GM10248 (cell line): ENCODE measurements at regions not wholly inside any gene's neighbourhood (a gene's known extent, or its start where the extent isn't known, plus 50 kb on each side); places are given as distances from the start of the nearest gene placed in this dataset.

Experiments
- CTCF ChIA-PET: fragments of 300-600 bp; sonication (Branson Sonifier 250); formaldehyde crosslinking; extraction: SDS; loops from one replicate; lab custom pipeline; 2021; ENCODE audit warnings: antibody characterized with exemption; lab: Yijun Ruan, JAX
- POLR2A ChIA-PET: fragments of 350-650 bp; sonication (Branson Sonifier 250); formaldehyde crosslinking; extraction: SDS; loops from one replicate; lab custom pipeline; 2020; ENCODE audit warnings: antibody characterized with exemption; lab: Yijun Ruan, JAX
- DNase-seq: peaks from one replicate; pipeline ENCODE4 v3.0.0; 2012; ENCODE audit errors: extremely low spot score
- CTCF ChIP-seq: IDR thresholded peaks from 2 replicates; pipeline ENCODE4 v1.5.1; 2012; ENCODE audit warnings: mild to moderate bottlenecking, low read depth; ENCODE audit errors: extremely low read depth, missing control alignments, control extremely low read depth

- ChIA-PET CTCF (interaction anchor here (1.1 kb wide), 1 partner anchor 16 kb away, joined by 3 read pairs; no protein-coding TSS in a partner anchor), POLR2A (no interaction called here)
- no peak for DNase-seq
- TF ChIP-seq CTCF, result no peak
Observed at GRCh38 chr6:15065261-15065989, 180.4 kb upstream of the JARID2 start.

GRCh38 chr6:15066089-15066758 is 179.6 kb upstream of the JARID2 start:
- ChIA-PET POLR2A (no interaction called here), CTCF (interaction anchor here (1.1 kb wide), 1 partner anchor 16 kb away, joined by 3 read pairs; no protein-coding TSS in a partner anchor)
- DNase-seq, result no peak
- TF ChIP-seq CTCF, result no peak

GRCh38 chr6:15073344-15073789 is 172.5 kb upstream of the JARID2 start:
- TF ChIP-seq CTCF, result no peak
- POLR2A ChIA-PET, result interaction anchor here (0.6 kb wide), 1 partner anchor 113 kb away, joined by 3 read pairs; no protein-coding TSS in a partner anchor
- CTCF ChIA-PET, result interaction anchor here (1.0 to 1.1 kb wide), 2 partner anchors 14 to 26 kb away, joined by 3 read pairs; no protein-coding TSS in a partner anchor
- DNase-seq, result no peak

- ChIA-PET CTCF (interaction anchor here (1.0 kb wide), 1 partner anchor 25 kb away, joined by 3 read pairs; no protein-coding TSS in a partner anchor), POLR2A (no interaction called here)
- no peak for DNase-seq
- no peak for TF ChIP-seq CTCF
Observed at GRCh38 chr6:15073883-15074465, 171.9 kb upstream of the JARID2 start.

GRCh38 chr6:15074806-15075205 is 171.1 kb upstream of the JARID2 start:
- CTCF ChIA-PET, result no interaction called here
- DNase-seq, result no peak
- no peak for TF ChIP-seq CTCF
- POLR2A ChIA-PET, result no interaction called here

- CTCF ChIA-PET, result interaction anchor here (1.2 to 1.7 kb wide), 3 partner anchors 9 to 17 kb away, joined by 3 to 5 read pairs (median 4); no protein-coding TSS in a partner anchor
Observed at GRCh38 chr6:15076565-15076964, 169.3 kb upstream of the JARID2 start.

More at GRCh38 chr6:15076565-15076964, 169.3 kb upstream of the JARID2 start:
- no peak for DNase-seq
- POLR2A ChIA-PET, result no interaction called here
- TF ChIP-seq CTCF, result no peak
